Fibroblast of pulmonary artery (primary cell): ENCODE measurements at regions not wholly inside any gene's neighbourhood (a gene's known extent, or its start where the extent isn't known, plus 50 kb on each side); places are given as distances from the start of the nearest gene placed in this dataset.

Experiments used
- DNase-seq: peaks from one replicate; pipeline ENCODE4 v3.0.0-alpha.2; 2010; ENCODE audit warnings: low read depth
- H3K4me3 ChIP-seq: replicated peaks from 2 replicates; pipeline ENCODE4 v1.5.1; 2011; ENCODE audit warnings: low read depth, mild to moderate bottlenecking, control low read depth, low read length, moderate library complexity
- CTCF ChIP-seq: IDR thresholded peaks from 2 replicates; pipeline ENCODE4 v1.5.1; 2011; ENCODE audit warnings: mild to moderate bottlenecking, control low read depth, low read length, inconsistent platforms; ENCODE audit errors: missing control alignments

GRCh38 chr4:102169345-102169744, 175.9 kb downstream of the SLC39A8 start:
- TF ChIP-seq CTCF: no peak
- peak; percentile 33 for DNase-seq
- H3K4me3 ChIP-seq: no peak overlapping the region

DNA sequence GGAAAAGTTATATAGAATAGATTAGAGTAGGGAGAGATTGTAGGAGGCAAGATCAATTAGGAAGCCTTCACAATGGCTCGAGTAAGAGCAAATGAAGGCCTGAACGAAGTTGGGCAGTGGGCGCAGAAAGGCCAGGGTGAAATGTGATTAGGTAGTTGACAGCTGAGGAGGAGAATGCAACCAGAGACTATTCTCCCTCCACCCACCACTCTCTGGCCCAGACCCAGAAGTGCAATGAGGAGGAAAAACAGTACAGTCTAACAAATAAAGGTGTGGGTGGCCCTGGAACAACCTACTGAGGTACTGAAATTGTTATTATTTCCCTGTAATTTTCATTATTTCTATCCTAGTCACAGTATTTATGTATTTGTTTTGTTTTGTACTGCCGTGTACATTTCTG, 176.7 kb downstream of the SLC39A8 start:
- no peak for DNase-seq
- no peak overlapping the region for H3K4me3 ChIP-seq
- TF ChIP-seq CTCF: no peak

GRCh38 chr4:102165584-102165983, 179.7 kb downstream of the SLC39A8 start:
- TF ChIP-seq CTCF: no peak
- no peak overlapping the region for H3K4me3 ChIP-seq
- no peak for DNase-seq

GRCh38 chr4:102163404-102164140, 181.7 kb downstream of the SLC39A8 start:
- DNase-seq: no peak
- no peak for TF ChIP-seq CTCF
- H3K4me3 ChIP-seq: no peak overlapping the region

DNA sequence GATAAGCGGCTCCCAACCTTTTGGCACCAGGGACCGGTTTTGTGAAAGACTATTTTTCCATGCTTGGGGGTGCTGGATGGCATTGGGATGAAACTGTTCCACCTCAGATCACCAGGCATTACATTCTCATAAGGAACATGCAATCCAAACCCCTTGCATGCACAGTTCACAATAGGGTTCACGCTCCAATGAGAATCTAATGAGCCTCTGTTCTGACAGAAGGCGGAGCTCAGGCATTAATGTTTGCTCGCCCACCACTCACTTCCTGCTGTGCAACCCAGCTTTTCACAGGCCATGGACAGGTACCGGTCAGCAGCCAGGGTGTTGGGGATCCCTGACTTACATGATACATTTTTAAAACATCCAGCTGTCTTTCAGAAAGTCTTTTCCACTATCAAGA, 187.3 kb downstream of the SLC39A8 start:
- TF ChIP-seq CTCF: no peak
- DNase-seq: no peak
- H3K4me3 ChIP-seq: no peak overlapping the region

GRCh38 chr4:102153391-102153790, 191.9 kb downstream of the SLC39A8 start:
- DNase-seq: no peak
- H3K4me3 ChIP-seq: no peak overlapping the region
- no peak for TF ChIP-seq CTCF

GRCh38 chr4:102151696-102152095, 193.6 kb downstream of the SLC39A8 start:
- TF ChIP-seq CTCF: no peak
- DNase-seq: no peak
- no peak overlapping the region for H3K4me3 ChIP-seq
